K562 (cell line): ENCODE measurements at regions not wholly inside any gene's neighbourhood (a gene's known extent, or its start where the extent isn't known, plus 50 kb on each side); places are given as distances from the start of the nearest gene placed in this dataset.

Experiments
- ATAC-seq: fragments of 200-7000 bp; cut with Tn5 transposase; 3 replicates; pipeline ENCODE4 v1.9.1; 2020; ENCODE audit warnings: moderate library complexity
- BruUV-seq: library from RNA; stranded (reverse); fragments of 400-500 nt; replicated peaks from 2 replicates; lab custom pipeline; 2021; lab: Mats Ljungman, UMichigan
- CTCF ChIA-PET: fragments of 300-600 bp; formaldehyde crosslinking; extraction: SDS; loops from one replicate; lab custom pipeline; 2021; ENCODE audit warnings: low intra/inter-chr PET ratio; lab: Yijun Ruan, JAX
- POLR2A ChIA-PET: fragments of 300-600, 350-650 bp; sonication (Branson Sonifier 250); formaldehyde crosslinking; extraction: SDS; loops from one replicate; lab custom pipeline; 2021; ENCODE audit warnings: antibody characterized with exemption, inconsistent platforms; lab: Yijun Ruan, JAX
- DNase-seq, 4 experiments: peaks; one replicate each; pipeline versions ENCODE4 v3.0.0 to v3.0.0-alpha.2; 2011 to 2018; ENCODE audit warnings: low spot score in 3 of 4, mixed read lengths in 3 of 4; ENCODE audit errors: extremely low read depth in 1 of 4
- FAIRE-seq: peaks from 2 replicates; lab custom pipeline; 2011; peaks lifted over from hg19 to GRCh38; lab: Jason Lieb, UNC
- H2AFZ ChIP-seq: 2 replicates; pipeline ENCODE4 v1.6.0; 2011; ENCODE audit warnings: low read depth, low read length, control low read depth, inconsistent platforms
- H3K27ac ChIP-seq: fragments of 200-600 bp; 3 replicates; pipeline ENCODE4 v1.8.0; 2011; ENCODE audit warnings: low read depth, mild to moderate bottlenecking, control low read depth, inconsistent platforms, low read length, moderate library complexity, mixed read lengths; ENCODE audit errors: extremely low read depth
- H3K27me3 ChIP-seq, 2 experiments: fragments of 300-600 bp in 1 of 2; 2 replicates in 1 of 2; 3 replicates in 1 of 2; pipeline versions ENCODE4 v1.6.0 to v1.8.0; 2011; ENCODE audit warnings: inconsistent platforms in 2 of 2, low read length in 2 of 2, mild to moderate bottlenecking in 1 of 2, mixed read lengths in 1 of 2, moderate library complexity in 1 of 2; ENCODE audit not compliant: control insufficient read depth in 2 of 2, insufficient read depth in 2 of 2
- H3K36me3 ChIP-seq: fragments of 300-600 bp; 3 replicates; pipeline ENCODE4 v1.8.0; 2011; ENCODE audit warnings: mild to moderate bottlenecking, low read length, inconsistent platforms; ENCODE audit not compliant: control insufficient read depth, insufficient read depth
- H3K4me1 ChIP-seq, 2 experiments: fragments of 200-600 bp in 1 of 2; replicated peaks in 1 of 2; 2 replicates in 1 of 2; 3 replicates in 1 of 2; pipeline versions ENCODE4 v1.5.1 to v1.8.0; 2011; ENCODE audit warnings: inconsistent platforms in 2 of 2, low read length in 2 of 2, mild to moderate bottlenecking in 1 of 2, mixed read lengths in 1 of 2, moderate library complexity in 1 of 2; ENCODE audit not compliant: control insufficient read depth in 2 of 2, insufficient read depth in 2 of 2
- H3K4me2 ChIP-seq: 2 replicates; pipeline ENCODE4 v1.6.1; 2011; ENCODE audit warnings: low read length, control low read depth, inconsistent platforms, mixed read lengths; ENCODE audit not compliant: insufficient read depth
- H3K4me3 ChIP-seq: fragments of 200-600 bp; sonication (generic), shearing (Covaris generic); 2 replicates; pipeline ENCODE4 v1.5.1; 2016; ENCODE audit warnings: control low read depth, inconsistent platforms
- H3K79me2 ChIP-seq: fragments of 200-600 bp; 3 replicates; pipeline ENCODE4 v1.8.0; 2011; ENCODE audit warnings: low read length, inconsistent platforms; ENCODE audit not compliant: control insufficient read depth, insufficient read depth
- H3K9ac ChIP-seq, 2 experiments: 2 replicates each; pipeline versions ENCODE4 v1.6.0 to v1.6.1; 2011; ENCODE audit warnings: low read depth in 2 of 2, low read length in 2 of 2, control low read depth in 1 of 2, inconsistent platforms in 1 of 2, mild to moderate bottlenecking in 1 of 2, mixed read lengths in 1 of 2; ENCODE audit not compliant: insufficient read depth in 1 of 2
- H3K9me1 ChIP-seq: one replicate; pipeline ENCODE4 v1.6.0; 2011; ENCODE audit warnings: inconsistent platforms, mild to moderate bottlenecking, low read length, moderate library complexity; ENCODE audit not compliant: control insufficient read depth, insufficient read depth
- H3K9me3 ChIP-seq: replicated peaks from 2 replicates; pipeline ENCODE4 v1.5.1; 2011; ENCODE audit warnings: low read depth, low read length, inconsistent platforms; ENCODE audit not compliant: control insufficient read depth, insufficient read depth
- H4K20me1 ChIP-seq: replicated peaks from 2 replicates; pipeline ENCODE4 v1.6.1; 2011; ENCODE audit warnings: low read length, inconsistent platforms, mixed read lengths; ENCODE audit not compliant: control insufficient read depth, insufficient read depth
- ZNF766 ChIP-seq: fragments of 200-800 bp; sonication (Bioruptor generic); conservative IDR thresholded peaks from 2 replicates; pipeline ENCODE4 v1.6.1; 2016; ENCODE audit warnings: missing genetic modification characterization, missing compliant biosample characterization
- WGBS: fragments of 100-300 bp; shearing (Covaris generic); methylation state at CpG from one replicate; pipeline ENCODE4 v1.1.6; 2016; ENCODE audit warnings: low coverage, mixed read lengths; ENCODE audit not compliant: insufficient coverage; ENCODE audit errors: missing lambda C conversion rate; 5-methylcytosine and 5-hydroxymethylcytosine counted together
- in situ Hi-C: fragments of 300-500 bp; cut with MboI; formaldehyde crosslinking; loops from 4 replicates; pipeline ENCODE4 v1.15.0; 2018; ENCODE audit warnings: inconsistent platforms, mixed read lengths
- intact Hi-C: fragments of 100-400 bp; cut with micrococcal nuclease; formaldehyde crosslinking; loops from 2 replicates; pipeline ENCODE4 v1.14.2; 2022
- TF ChIP-seq, protein P1 (sequence below), 3 experiments: fragments of 200-800 bp in 1 of 3; fragments of 250-450 bp in 1 of 3; fragments of 450-650 bp in 1 of 3; sonication (Bioruptor Pico) in 1 of 3; sonication (Bioruptor generic) in 1 of 3; formaldehyde crosslinking in 1 of 3; IDR thresholded peaks; 2 replicates each; pipeline versions ENCODE4 v1.6.1 to v1.8.0; 2016 to 2022; ENCODE audit warnings: mild to moderate bottlenecking in 2 of 3, missing genetic modification characterization in 2 of 3, missing compliant biosample characterization in 1 of 3, moderate library complexity in 1 of 3

DNA sequence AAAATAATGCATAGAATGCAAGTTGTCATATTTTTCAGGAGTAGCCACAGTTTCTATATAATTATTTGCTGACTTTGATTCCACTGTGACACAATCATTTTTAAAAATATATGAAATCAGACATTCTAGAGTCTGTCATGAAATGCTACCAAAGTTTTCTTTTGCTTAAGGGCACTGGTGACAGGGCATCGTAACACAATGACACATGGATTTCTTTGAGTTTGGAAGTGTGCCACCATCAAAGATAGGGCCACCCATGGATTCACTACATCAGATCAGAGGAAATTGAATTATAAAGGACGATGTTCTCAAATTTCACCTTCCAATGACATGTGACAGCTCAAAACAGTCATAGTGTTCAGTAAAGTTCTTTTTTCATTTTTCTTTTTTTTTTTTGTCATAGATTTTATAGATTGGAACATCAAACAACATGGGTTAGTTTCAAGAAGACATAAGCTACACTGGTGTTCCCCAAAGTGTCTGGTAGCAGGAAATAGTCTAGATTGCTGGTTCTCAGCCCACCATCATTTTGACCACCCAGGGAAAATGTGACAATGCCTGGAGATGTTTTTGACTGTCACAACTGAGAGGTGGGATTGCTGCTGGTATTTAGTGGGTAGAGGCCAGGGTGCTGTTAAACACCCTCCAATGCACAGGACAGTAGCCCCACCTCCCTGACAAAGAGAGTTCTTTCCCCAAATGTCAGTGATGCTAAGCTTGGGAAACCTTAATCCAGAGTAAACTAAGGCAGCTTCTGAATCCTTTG is 123.8 kb upstream of the DOK5 start:
- WGBS: 0% methylated on average over 2 of the region's 2 CpGs
- H3K9ac ChIP-seq: no peak overlapping the region
- FAIRE-seq: no peak
- no peaks in the 10 kb centered on the region for H3K79me2 ChIP-seq
- no peaks in the 10 kb centered on the region for H3K9me1 ChIP-seq
- no peaks in the 10 kb centered on the region for H3K9me3 ChIP-seq
- H3K27ac ChIP-seq: no peak overlapping the region
- in situ Hi-C loops (no loop called here), intact Hi-C loops (no loop called here)
- no peak overlapping the region for H3K4me3 ChIP-seq
- CTCF ChIA-PET: no interaction called here
- no peak overlapping the region for H3K4me2 ChIP-seq
- BruUV-seq: no TSS peak
- H3K36me3 ChIP-seq: no peaks in the 10 kb centered on the region
- H2AFZ ChIP-seq: no peak overlapping the region
- DNase-seq: no peak
- ATAC-seq: no peak
- H4K20me1 ChIP-seq: no peaks in the 10 kb centered on the region
- no peaks in the 10 kb centered on the region for H3K27me3 ChIP-seq
- no peak for TF ChIP-seq ZNF766
- TF ChIP-seq, protein P1, sequence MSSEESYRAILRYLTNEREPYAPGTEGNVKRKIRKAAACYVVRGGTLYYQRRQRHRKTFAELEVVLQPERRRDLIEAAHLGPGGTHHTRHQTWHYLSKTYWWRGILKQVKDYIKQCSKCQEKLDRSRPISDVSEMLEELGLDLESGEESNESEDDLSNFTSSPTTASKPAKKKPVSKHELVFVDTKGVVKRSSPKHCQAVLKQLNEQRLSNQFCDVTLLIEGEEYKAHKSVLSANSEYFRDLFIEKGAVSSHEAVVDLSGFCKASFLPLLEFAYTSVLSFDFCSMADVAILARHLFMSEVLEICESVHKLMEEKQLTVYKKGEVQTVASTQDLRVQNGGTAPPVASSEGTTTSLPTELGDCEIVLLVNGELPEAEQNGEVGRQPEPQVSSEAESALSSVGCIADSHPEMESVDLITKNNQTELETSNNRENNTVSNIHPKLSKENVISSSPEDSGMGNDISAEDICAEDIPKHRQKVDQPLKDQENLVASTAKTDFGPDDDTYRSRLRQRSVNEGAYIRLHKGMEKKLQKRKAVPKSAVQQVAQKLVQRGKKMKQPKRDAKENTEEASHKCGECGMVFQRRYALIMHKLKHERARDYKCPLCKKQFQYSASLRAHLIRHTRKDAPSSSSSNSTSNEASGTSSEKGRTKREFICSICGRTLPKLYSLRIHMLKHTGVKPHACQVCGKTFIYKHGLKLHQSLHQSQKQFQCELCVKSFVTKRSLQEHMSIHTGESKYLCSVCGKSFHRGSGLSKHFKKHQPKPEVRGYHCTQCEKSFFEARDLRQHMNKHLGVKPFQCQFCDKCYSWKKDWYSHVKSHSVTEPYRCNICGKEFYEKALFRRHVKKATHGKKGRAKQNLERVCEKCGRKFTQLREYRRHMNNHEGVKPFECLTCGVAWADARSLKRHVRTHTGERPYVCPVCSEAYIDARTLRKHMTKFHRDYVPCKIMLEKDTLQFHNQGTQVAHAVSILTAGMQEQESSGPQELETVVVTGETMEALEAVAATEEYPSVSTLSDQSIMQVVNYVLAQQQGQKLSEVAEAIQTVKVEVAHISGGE (CRISPR knock-in tag; IDR thresholded peaks at IDR 0.05): peak in 1 of 3 experiments; percentile 84; a peak in 1 of 6 replicates
- H3K4me1 ChIP-seq: no peaks in the 10 kb centered on the region
- POLR2A ChIA-PET: no interaction called here
